Effector memory CD8-positive, alpha-beta T cell (primary cell): ENCODE measurements at regions not wholly inside any gene's neighbourhood (a gene's known extent, or its start where the extent isn't known, plus 50 kb on each side); places are given as distances from the start of the nearest gene placed in this dataset.

Experiments used
- ATAC-seq: fragments of 150-1000 bp; cut with Tn5 transposase; replicated peaks from 2 replicates; pipeline ENCODE4 v1.10.0; 2021; ENCODE audit warnings: mild to moderate bottlenecking, moderate library complexity
- DNase-seq, 3 experiments: peaks; one replicate each; pipeline ENCODE4 v3.0.0; 2021
- H3K27ac Mint-ChIP-seq, 2 donors: one replicate each; pipeline ENCODE4 v1.8.0; 2022; ENCODE audit warnings: mild to moderate bottlenecking in 2 of 2, mixed read lengths in 2 of 2, moderate library complexity in 2 of 2
- H3K27me3 Mint-ChIP-seq, 2 donors: one replicate each; pipeline ENCODE4 v1.8.0; 2022; ENCODE audit warnings: mixed read lengths in 2 of 2
- H3K36me3 Mint-ChIP-seq: one replicate; pipeline ENCODE4 v1.8.0; 2022; ENCODE audit warnings: mild to moderate bottlenecking, moderate library complexity, mixed read lengths; ENCODE audit not compliant: insufficient read depth
- H3K4me1 Mint-ChIP-seq, 2 donors: one replicate each; pipeline ENCODE4 v1.8.0; 2022; ENCODE audit warnings: low read depth in 2 of 2, mixed read lengths in 2 of 2
- H3K4me3 Mint-ChIP-seq, 2 donors: one replicate each; pipeline ENCODE4 v1.8.0; 2022; ENCODE audit warnings: mild to moderate bottlenecking in 2 of 2, mixed read lengths in 2 of 2, moderate library complexity in 2 of 2
- H3K9me3 Mint-ChIP-seq, 2 donors: one replicate each; pipeline ENCODE4 v1.8.0; 2022; ENCODE audit warnings: mixed read lengths in 2 of 2

GRCh38 chr4:25564836-25565235 is 90.8 kb upstream of the SLC34A2 start:
- no peaks in the 10 kb centered on the region for H3K4me1 Mint-ChIP-seq
- H3K4me3 Mint-ChIP-seq, result no peak overlapping the region
- no peak for ATAC-seq
- no peak overlapping the region for H3K27ac Mint-ChIP-seq
- peaks cover 19% of the 10 kb centered on the region in 2 donors for H3K27me3 Mint-ChIP-seq
- H3K9me3 Mint-ChIP-seq, result no peaks in the 10 kb centered on the region
- no peaks in the 10 kb centered on the region for H3K36me3 Mint-ChIP-seq
- no peak for DNase-seq

GRCh38 chr4:25567253-25567652 is 88.4 kb upstream of the SLC34A2 start:
- no peak overlapping the region for H3K27ac Mint-ChIP-seq
- peaks cover 0 to 2% of the 10 kb centered on the region in 2 donors for H3K4me1 Mint-ChIP-seq
- no peaks in the 10 kb centered on the region for H3K9me3 Mint-ChIP-seq
- DNase-seq (no peak), ATAC-seq (no peak)
- no peak overlapping the region for H3K4me3 Mint-ChIP-seq
- H3K36me3 Mint-ChIP-seq, result peaks cover 4% of the 10 kb centered on the region
- H3K27me3 Mint-ChIP-seq, result peaks cover 19 to 26% of the 10 kb centered on the region in 2 donors

GRCh38 chr4:25569716-25570115 is 85.9 kb upstream of the SLC34A2 start:
- Mint-ChIP-seq H3K9me3 (no peaks in the 10 kb centered on the region), H3K27me3 (peaks cover 5 to 9% of the 10 kb centered on the region in 2 donors), H3K4me3 (no peak overlapping the region), H3K4me1 (peaks cover 0 to 2% of the 10 kb centered on the region in 2 donors), H3K36me3 (peaks cover 4% of the 10 kb centered on the region), H3K27ac (no peak overlapping the region)
- no peak for DNase-seq
- no peak for ATAC-seq

- Mint-ChIP-seq H3K27me3 (peaks cover 5 to 19% of the 10 kb centered on the region in 2 donors), H3K4me1 (peaks cover 0 to 2% of the 10 kb centered on the region in 2 donors), H3K9me3 (no peaks in the 10 kb centered on the region), H3K27ac (no peak overlapping the region), H3K4me3 (no peak overlapping the region), H3K36me3 (no peaks in the 10 kb centered on the region)
- ATAC-seq (no peak), DNase-seq (no peak)
These were observed 80.0 kb upstream of the SLC34A2 start for GRCh38 chr4:25575611-25576010.

GRCh38 chr4:25578432-25578831 is 77.2 kb upstream of the SLC34A2 start:
- ATAC-seq, result no peak
- Mint-ChIP-seq H3K4me1 (no peaks in the 10 kb centered on the region), H3K27ac (no peak overlapping the region), H3K9me3 (no peaks in the 10 kb centered on the region), H3K4me3 (no peak overlapping the region), H3K36me3 (no peaks in the 10 kb centered on the region), H3K27me3 (peaks cover 13 to 20% of the 10 kb centered on the region in 2 donors)
- no peak for DNase-seq

- Mint-ChIP-seq H3K27me3 (peaks cover 13 to 20% of the 10 kb centered on the region in 2 donors), H3K9me3 (no peaks in the 10 kb centered on the region), H3K27ac (no peak overlapping the region), H3K36me3 (no peaks in the 10 kb centered on the region), H3K4me3 (no peak overlapping the region), H3K4me1 (no peaks in the 10 kb centered on the region)
- DNase-seq (no peak), ATAC-seq (no peak)
These were observed 74.8 kb upstream of the SLC34A2 start for GRCh38 chr4:25580633-25581467.

- no peak overlapping the region for H3K4me3 Mint-ChIP-seq
- H3K27ac Mint-ChIP-seq, result no peak overlapping the region
- no peaks in the 10 kb centered on the region for H3K4me1 Mint-ChIP-seq
- DNase-seq, result no peak
- H3K36me3 Mint-ChIP-seq, result no peaks in the 10 kb centered on the region
- no peak for ATAC-seq
- H3K9me3 Mint-ChIP-seq, result no peaks in the 10 kb centered on the region
- peaks cover 17 to 23% of the 10 kb centered on the region in 2 donors for H3K27me3 Mint-ChIP-seq
These were observed 69.6 kb upstream of the SLC34A2 start for GRCh38 chr4:25585901-25586523.

GRCh38 chr4:25588206-25588605 is 67.4 kb upstream of the SLC34A2 start:
- peaks cover 11 to 16% of the 10 kb centered on the region in 2 donors for H3K27me3 Mint-ChIP-seq
- DNase-seq (no peak), ATAC-seq (no peak)
- no peaks in the 10 kb centered on the region for H3K36me3 Mint-ChIP-seq
- H3K27ac Mint-ChIP-seq, result no peak overlapping the region
- H3K4me1 Mint-ChIP-seq, result no peaks in the 10 kb centered on the region
- H3K4me3 Mint-ChIP-seq, result no peak overlapping the region
- no peaks in the 10 kb centered on the region for H3K9me3 Mint-ChIP-seq

- no peaks in the 10 kb centered on the region for H3K36me3 Mint-ChIP-seq
- DNase-seq, result no peak
- H3K4me3 Mint-ChIP-seq, result no peak overlapping the region
- no peak overlapping the region for H3K27ac Mint-ChIP-seq
- H3K4me1 Mint-ChIP-seq, result no peaks in the 10 kb centered on the region
- H3K9me3 Mint-ChIP-seq, result peaks cover 0 to 2% of the 10 kb centered on the region in 2 donors
- H3K27me3 Mint-ChIP-seq, result peaks cover 16 to 18% of the 10 kb centered on the region in 2 donors
- ATAC-seq, result no peak
These were observed 65.5 kb upstream of the SLC34A2 start for GRCh38 chr4:25590171-25590570.

- DNase-seq, result no peak
- peaks cover 15% of the 10 kb centered on the region in 2 donors for H3K27me3 Mint-ChIP-seq
- no peak overlapping the region for H3K4me3 Mint-ChIP-seq
- no peaks in the 10 kb centered on the region for H3K36me3 Mint-ChIP-seq
- H3K4me1 Mint-ChIP-seq, result no peaks in the 10 kb centered on the region
- no peak overlapping the region for H3K27ac Mint-ChIP-seq
- no peak for ATAC-seq
- H3K9me3 Mint-ChIP-seq, result peaks cover 0 to 2% of the 10 kb centered on the region in 2 donors
These were observed 62.9 kb upstream of the SLC34A2 start for GRCh38 chr4:25592736-25593135.
